ENCODE measurements at regions not wholly inside any gene's neighbourhood (a gene's known extent, or its start where the extent isn't known, plus 50 kb on each side); places are given as distances from the start of the nearest gene placed in this dataset.

DNA sequence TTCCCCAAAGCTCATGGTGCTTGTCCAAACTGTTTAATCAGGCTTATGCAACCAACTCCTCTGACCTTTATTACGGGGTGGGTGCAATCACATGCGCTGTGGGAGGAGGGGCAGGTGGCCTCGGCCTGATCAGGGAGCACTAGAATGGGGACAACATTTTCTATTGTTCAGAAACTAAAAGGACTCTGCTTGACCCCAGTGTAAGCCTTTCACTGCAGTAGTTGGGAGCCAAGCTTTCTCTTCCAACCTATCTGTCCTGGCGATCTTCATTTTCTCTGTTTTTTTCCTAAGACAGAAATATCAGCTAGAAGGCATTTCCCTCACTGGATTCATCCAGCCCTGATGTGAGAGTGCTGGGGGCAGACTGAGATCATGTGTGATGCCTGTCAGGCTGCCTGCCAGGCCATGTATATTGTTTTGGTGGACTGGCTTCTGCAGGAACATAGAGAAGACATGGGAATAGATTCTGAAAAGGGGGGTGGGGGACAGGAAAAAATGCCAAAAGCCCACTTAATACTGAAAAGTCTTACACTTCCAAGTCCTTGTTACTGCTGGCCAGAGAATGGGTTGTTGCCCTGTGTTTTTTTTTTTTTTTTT lies 627.0 kb upstream of the TBL1XR1 start (continued):
- TF ChIP-seq, protein P1, sequence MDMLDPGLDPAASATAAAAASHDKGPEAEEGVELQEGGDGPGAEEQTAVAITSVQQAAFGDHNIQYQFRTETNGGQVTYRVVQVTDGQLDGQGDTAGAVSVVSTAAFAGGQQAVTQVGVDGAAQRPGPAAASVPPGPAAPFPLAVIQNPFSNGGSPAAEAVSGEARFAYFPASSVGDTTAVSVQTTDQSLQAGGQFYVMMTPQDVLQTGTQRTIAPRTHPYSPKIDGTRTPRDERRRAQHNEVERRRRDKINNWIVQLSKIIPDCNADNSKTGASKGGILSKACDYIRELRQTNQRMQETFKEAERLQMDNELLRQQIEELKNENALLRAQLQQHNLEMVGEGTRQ (IDR thresholded peaks at IDR 0.05; ENCODE audit: low read depth, low read length) = no peak
- TF ChIP-seq, protein P1 (CRISPR knock-in tag; IDR thresholded peaks at IDR 0.05; ENCODE audit: borderline replicate concordance) = no peak; the same call in 1 of the 2 replicates
- no peak for TF ChIP-seq ZNF138 (CRISPR knock-in tag; IDR thresholded peaks at IDR 0.05; ENCODE audit: low read depth)
- TF ChIP-seq, protein P2, sequence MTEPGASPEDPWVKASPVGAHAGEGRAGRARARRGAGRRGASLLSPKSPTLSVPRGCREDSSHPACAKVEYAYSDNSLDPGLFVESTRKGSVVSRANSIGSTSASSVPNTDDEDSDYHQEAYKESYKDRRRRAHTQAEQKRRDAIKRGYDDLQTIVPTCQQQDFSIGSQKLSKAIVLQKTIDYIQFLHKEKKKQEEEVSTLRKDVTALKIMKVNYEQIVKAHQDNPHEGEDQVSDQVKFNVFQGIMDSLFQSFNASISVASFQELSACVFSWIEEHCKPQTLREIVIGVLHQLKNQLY (CRISPR knock-in tag; IDR thresholded peaks at IDR 0.05) = peak; percentile 98
- TF ChIP-seq, protein P3, sequence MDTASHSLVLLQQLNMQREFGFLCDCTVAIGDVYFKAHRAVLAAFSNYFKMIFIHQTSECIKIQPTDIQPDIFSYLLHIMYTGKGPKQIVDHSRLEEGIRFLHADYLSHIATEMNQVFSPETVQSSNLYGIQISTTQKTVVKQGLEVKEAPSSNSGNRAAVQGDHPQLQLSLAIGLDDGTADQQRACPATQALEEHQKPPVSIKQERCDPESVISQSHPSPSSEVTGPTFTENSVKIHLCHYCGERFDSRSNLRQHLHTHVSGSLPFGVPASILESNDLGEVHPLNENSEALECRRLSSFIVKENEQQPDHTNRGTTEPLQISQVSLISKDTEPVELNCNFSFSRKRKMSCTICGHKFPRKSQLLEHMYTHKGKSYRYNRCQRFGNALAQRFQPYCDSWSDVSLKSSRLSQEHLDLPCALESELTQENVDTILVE (CRISPR knock-in tag; IDR thresholded peaks at IDR 0.05) = 0 out of 2 replicates have a peak, but pooled peaks have one; percentile 48
- peak; percentile 95 for TF ChIP-seq SOX13 (IDR thresholded peaks at IDR 0.05)
- TF ChIP-seq SOX13 (CRISPR knock-in tag; conservative IDR thresholded peaks at IDR 0.05 in 1 of 2, IDR thresholded peaks at IDR 0.05 in 1 of 2) = peak in 1 of 2 experiments; percentile 98; a peak in 2 of 4 replicates
- TF ChIP-seq, protein P4, sequence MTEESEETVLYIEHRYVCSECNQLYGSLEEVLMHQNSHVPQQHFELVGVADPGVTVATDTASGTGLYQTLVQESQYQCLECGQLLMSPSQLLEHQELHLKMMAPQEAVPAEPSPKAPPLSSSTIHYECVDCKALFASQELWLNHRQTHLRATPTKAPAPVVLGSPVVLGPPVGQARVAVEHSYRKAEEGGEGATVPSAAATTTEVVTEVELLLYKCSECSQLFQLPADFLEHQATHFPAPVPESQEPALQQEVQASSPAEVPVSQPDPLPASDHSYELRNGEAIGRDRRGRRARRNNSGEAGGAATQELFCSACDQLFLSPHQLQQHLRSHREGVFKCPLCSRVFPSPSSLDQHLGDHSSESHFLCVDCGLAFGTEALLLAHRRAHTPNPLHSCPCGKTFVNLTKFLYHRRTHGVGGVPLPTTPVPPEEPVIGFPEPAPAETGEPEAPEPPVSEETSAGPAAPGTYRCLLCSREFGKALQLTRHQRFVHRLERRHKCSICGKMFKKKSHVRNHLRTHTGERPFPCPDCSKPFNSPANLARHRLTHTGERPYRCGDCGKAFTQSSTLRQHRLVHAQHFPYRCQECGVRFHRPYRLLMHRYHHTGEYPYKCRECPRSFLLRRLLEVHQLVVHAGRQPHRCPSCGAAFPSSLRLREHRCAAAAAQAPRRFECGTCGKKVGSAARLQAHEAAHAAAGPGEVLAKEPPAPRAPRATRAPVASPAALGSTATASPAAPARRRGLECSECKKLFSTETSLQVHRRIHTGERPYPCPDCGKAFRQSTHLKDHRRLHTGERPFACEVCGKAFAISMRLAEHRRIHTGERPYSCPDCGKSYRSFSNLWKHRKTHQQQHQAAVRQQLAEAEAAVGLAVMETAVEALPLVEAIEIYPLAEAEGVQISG (CRISPR knock-in tag; IDR thresholded peaks at IDR 0.05) = 0 out of 2 replicates have a peak, but pooled peaks have one; percentile 66
- no peak for TF ChIP-seq NFYB (CRISPR knock-in tag; IDR thresholded peaks at IDR 0.05)
- no peak for TF ChIP-seq ZNF235 (CRISPR knock-in tag; IDR thresholded peaks at IDR 0.05; ENCODE audit: borderline replicate concordance)
- TF ChIP-seq, protein P5, sequence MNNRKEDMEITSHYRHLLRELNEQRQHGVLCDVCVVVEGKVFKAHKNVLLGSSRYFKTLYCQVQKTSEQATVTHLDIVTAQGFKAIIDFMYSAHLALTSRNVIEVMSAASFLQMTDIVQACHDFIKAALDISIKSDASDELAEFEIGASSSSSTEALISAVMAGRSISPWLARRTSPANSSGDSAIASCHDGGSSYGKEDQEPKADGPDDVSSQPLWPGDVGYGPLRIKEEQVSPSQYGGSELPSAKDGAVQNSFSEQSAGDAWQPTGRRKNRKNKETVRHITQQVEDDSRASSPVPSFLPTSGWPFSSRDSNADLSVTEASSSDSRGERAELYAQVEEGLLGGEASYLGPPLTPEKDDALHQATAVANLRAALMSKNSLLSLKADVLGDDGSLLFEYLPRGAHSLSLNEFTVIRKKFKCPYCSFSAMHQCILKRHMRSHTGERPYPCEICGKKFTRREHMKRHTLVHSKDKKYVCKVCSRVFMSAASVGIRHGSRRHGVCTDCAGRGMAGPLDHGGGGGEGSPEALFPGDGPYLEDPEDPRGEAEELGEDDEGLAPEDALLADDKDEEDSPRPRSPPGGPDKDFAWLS (CRISPR knock-in tag; IDR thresholded peaks at IDR 0.05; ENCODE audit: borderline replicate concordance) = no peak
- TF ChIP-seq NAIF1 (CRISPR knock-in tag; IDR thresholded peaks at IDR 0.05; ENCODE audit: borderline replicate concordance) = no peak
- no peak for TF ChIP-seq CENPT (CRISPR knock-in tag; IDR thresholded peaks at IDR 0.05; ENCODE audit: low read depth)
- no peak for TF ChIP-seq REXO4 (CRISPR knock-in tag; IDR thresholded peaks at IDR 0.05; ENCODE audit: borderline replicate concordance)
- no peak for TF ChIP-seq ZBTB42 (CRISPR knock-in tag; IDR thresholded peaks at IDR 0.05)
- TF ChIP-seq, protein P6, sequence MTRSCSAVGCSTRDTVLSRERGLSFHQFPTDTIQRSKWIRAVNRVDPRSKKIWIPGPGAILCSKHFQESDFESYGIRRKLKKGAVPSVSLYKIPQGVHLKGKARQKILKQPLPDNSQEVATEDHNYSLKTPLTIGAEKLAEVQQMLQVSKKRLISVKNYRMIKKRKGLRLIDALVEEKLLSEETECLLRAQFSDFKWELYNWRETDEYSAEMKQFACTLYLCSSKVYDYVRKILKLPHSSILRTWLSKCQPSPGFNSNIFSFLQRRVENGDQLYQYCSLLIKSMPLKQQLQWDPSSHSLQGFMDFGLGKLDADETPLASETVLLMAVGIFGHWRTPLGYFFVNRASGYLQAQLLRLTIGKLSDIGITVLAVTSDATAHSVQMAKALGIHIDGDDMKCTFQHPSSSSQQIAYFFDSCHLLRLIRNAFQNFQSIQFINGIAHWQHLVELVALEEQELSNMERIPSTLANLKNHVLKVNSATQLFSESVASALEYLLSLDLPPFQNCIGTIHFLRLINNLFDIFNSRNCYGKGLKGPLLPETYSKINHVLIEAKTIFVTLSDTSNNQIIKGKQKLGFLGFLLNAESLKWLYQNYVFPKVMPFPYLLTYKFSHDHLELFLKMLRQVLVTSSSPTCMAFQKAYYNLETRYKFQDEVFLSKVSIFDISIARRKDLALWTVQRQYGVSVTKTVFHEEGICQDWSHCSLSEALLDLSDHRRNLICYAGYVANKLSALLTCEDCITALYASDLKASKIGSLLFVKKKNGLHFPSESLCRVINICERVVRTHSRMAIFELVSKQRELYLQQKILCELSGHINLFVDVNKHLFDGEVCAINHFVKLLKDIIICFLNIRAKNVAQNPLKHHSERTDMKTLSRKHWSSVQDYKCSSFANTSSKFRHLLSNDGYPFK (CRISPR knock-in tag; IDR thresholded peaks at IDR 0.05; ENCODE audit: borderline replicate concordance) = no peak
- no peak for TF ChIP-seq CREB1 (IDR thresholded peaks at IDR 0.05)
- TF ChIP-seq CREB1 (CRISPR knock-in tag; IDR thresholded peaks at IDR 0.05) = peak; percentile 75
